HL-60 (cell line): ENCODE measurements at regions not wholly inside any gene's neighbourhood (a gene's known extent, or its start where the extent isn't known, plus 50 kb on each side); places are given as distances from the start of the nearest gene placed in this dataset.

Experiments
- DNase-seq, 2 experiments: peaks; one replicate each; pipeline ENCODE4 v3.0.0-alpha.2; 2010 to 2020; ENCODE audit warnings: low read depth in 1 of 2, low spot score in 1 of 2
- H3K27ac ChIP-seq: fragments of 250-450 bp; sonication (Bioruptor Pico); replicated peaks from 2 replicates; pipeline ENCODE4 v1.5.1; 2020; ENCODE audit warnings: mild to moderate bottlenecking, moderate library complexity
- H3K27me3 ChIP-seq: fragments of 250-450 bp; sonication (Bioruptor Pico); 2 replicates; pipeline ENCODE4 v1.5.1; 2021; ENCODE audit warnings: mild to moderate bottlenecking, moderate library complexity; ENCODE audit not compliant: insufficient read depth, poor library complexity, severe bottlenecking
- H3K4me3 ChIP-seq: replicated peaks from 2 replicates; pipeline ENCODE4 v1.5.1; 2011; ENCODE audit warnings: mild to moderate bottlenecking, control low read depth, low read length; ENCODE audit not compliant: insufficient read depth
- CTCF ChIP-seq: IDR thresholded peaks from one replicate; pipeline ENCODE4 v1.5.1; 2011; ENCODE audit warnings: low read length, control low read depth, inconsistent platforms; ENCODE audit not compliant: insufficient read depth
- GABPA ChIP-seq: IDR thresholded peaks from 2 replicates; pipeline ENCODE4 v1.6.1; 2012; ENCODE audit warnings: low read depth
- POLR2AphosphoS5 ChIP-seq: IDR thresholded peaks from 2 replicates; pipeline ENCODE4 v1.6.1; 2012; ENCODE audit warnings: low read depth
- REST ChIP-seq: IDR thresholded peaks from 2 replicates; pipeline ENCODE4 v1.6.1; 2012; ENCODE audit warnings: low read depth; ENCODE audit not compliant: insufficient replicate concordance
- SPI1 ChIP-seq: IDR thresholded peaks from 2 replicates; pipeline ENCODE4 v1.6.1; 2012; ENCODE audit warnings: low read depth, mild to moderate bottlenecking, borderline replicate concordance

- Histone ChIP-seq H3K27ac (no peak overlapping the region), H3K4me3 (no peak overlapping the region), H3K27me3 (no peaks in the 10 kb centered on the region)
- no peak for TF ChIP-seq POLR2AphosphoS5
- no peak for TF ChIP-seq CTCF
- TF ChIP-seq SPI1, result no peak
- TF ChIP-seq REST, result no peak
- TF ChIP-seq GABPA, result no peak
- DNase-seq, result no peak
These were observed 60.1 kb upstream of the DUSP10 start for GRCh38 chr1:221801773-221802516.

GRCh38 chr1:221801251-221801661 is 59.4 kb upstream of the DUSP10 start:
- H3K4me3 ChIP-seq, result no peak overlapping the region
- TF ChIP-seq REST (no peak), SPI1 (no peak), GABPA (no peak), CTCF (no peak), POLR2AphosphoS5 (no peak)

GRCh38 chr1:221800831-221801230 is 58.9 kb upstream of the DUSP10 start:
- TF ChIP-seq CTCF, result no peak
- no peak for TF ChIP-seq POLR2AphosphoS5
- TF ChIP-seq GABPA, result no peak
- no peak for TF ChIP-seq REST
- TF ChIP-seq SPI1, result no peak
- no peak for DNase-seq
- Histone ChIP-seq H3K27me3 (no peaks in the 10 kb centered on the region), H3K27ac (no peak overlapping the region), H3K4me3 (no peak overlapping the region)

More at GRCh38 chr1:221801251-221801661, 59.4 kb upstream of the DUSP10 start:
- DNase-seq, result no peak
- Histone ChIP-seq H3K27ac (no peak overlapping the region), H3K27me3 (no peaks in the 10 kb centered on the region)
